ENCODE measurements at regions not wholly inside any gene's neighbourhood (a gene's known extent, or its start where the extent isn't known, plus 50 kb on each side); places are given as distances from the start of the nearest gene placed in this dataset.

DNA sequence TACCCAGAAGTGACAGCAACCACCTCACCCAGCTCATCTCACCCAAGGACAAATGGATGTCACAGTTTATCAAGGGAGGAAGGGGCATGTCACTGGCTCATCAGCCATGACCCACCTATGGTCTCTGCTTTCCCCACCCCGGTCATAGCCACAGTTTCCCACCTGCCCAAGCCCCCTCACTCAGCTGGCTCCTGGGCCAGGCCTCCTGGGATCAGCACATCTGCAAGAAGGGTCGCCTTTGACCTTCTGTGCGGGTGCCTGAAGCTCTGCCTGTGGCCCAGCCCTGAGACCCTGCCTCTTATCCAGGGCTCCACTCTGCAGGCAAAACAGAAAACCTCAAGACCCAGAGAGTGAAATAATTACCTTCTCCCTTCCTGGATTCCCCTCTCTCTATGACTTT, 236.4 kb downstream of the BUD13 start:
- Histone ChIP-seq H3K9me3 (no peaks in the 10 kb centered on the region), H3K27me3 (ENCODE audit: insufficient read depth) (peaks cover 14% of the 10 kb centered on the region; the same call in 1 of the 2 replicates), H3K4me1 (ENCODE audit: control insufficient read depth in 1 of 2, insufficient read depth in 2 of 2, low read depth in 1 of 2, low read length in 1 of 2) (peaks cover 0 to 10% of the 10 kb centered on the region in 2 experiments; a peak in 1 of 4 replicates), H3K36me3 (replicated peaks in 1 of 2; ENCODE audit: control insufficient read depth in 1 of 2, insufficient read depth in 2 of 2, low read length in 1 of 2) (no peaks in the 10 kb centered on the region), H4K20me1 (ENCODE audit: insufficient read depth) (no peaks in the 10 kb centered on the region), H2AFZ (ENCODE audit: low read depth) (no peak overlapping the region), H3K79me2 (ENCODE audit: insufficient read depth) (no peaks in the 10 kb centered on the region), H3K27ac (ENCODE audit: low read depth in 2 of 2, low read length in 1 of 2) (no peak overlapping the region; a peak in 1 of 4 replicates), H3K4me2 (no peak overlapping the region), H3K4me3 (ENCODE audit: low read depth in 2 of 2, low read length in 1 of 2) (no peak overlapping the region), H3K9ac (no peak overlapping the region), H3K9me2 (no peaks in the 10 kb centered on the region), H3F3A (replicated peaks; ENCODE audit: insufficient read depth) (no peaks in the 10 kb centered on the region)
- ChIA-PET CTCF (interaction anchor here (1.0 to 3.8 kb wide), 3 partner anchors 10 to 105 kb away, joined by 3 to 23 read pairs (median 3); no protein-coding TSS in a partner anchor), POLR2A (interaction anchor here (1.1 kb wide), 1 partner anchor 38 kb away, joined by 4 read pairs; no protein-coding TSS in a partner anchor)
- DNase-seq, result no peak
- WGBS (ENCODE audit: low lambda C conversion rate), result 42% methylated on average over 2 of the region's 3 CpGs
- TF ChIP-seq MXI1 (IDR thresholded peaks at IDR 0.05; ENCODE audit: low read depth, low read length) (no peak), SMC3 (IDR thresholded peaks at IDR 0.05; ENCODE audit: low read depth, low read length) (no peak), FOSL2 (IDR thresholded peaks at IDR 0.05; ENCODE audit: borderline replicate concordance, low read depth) (no peak), JUND (IDR thresholded peaks at IDR 0.05) (no peak), EZH2phosphoT487 (IDR thresholded peaks at IDR 0.05; ENCODE audit: borderline replicate concordance, low read depth) (no peak), GABPA (IDR thresholded peaks at IDR 0.05; ENCODE audit: low read depth) (no peak), CHD2 (IDR thresholded peaks at IDR 0.05; ENCODE audit: low read length, partially characterized antibody) (no peak)

DNA sequence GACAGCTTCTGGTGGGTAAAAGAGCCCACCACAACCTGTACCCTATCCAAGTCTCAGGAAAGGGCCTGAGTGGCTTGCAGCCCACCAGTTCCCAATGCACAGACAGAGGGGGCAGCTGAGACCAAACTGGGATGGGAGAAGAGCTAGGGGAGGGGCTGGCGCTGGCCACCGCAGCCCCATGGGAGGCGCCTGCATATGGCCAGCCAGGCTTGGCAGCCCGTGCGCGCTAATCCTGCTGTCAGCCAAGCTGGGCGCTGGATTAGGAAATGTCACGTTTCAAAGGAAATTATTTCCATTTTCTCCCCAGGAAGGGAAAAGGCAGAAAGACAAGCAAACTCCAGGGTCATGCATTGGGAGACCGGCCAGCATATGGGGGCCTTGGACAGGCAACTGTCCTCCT, 236.8 kb downstream of the BUD13 start:
- POLR2A ChIA-PET, result interaction anchor here (1.1 kb wide), 1 partner anchor 37 kb away, joined by 4 read pairs; no protein-coding TSS in a partner anchor
- WGBS (ENCODE audit: low lambda C conversion rate), result 68% methylated on average over 9 of the region's 9 CpGs
- H3K27me3 ChIP-seq (ENCODE audit: insufficient read depth), result peaks cover 14% of the 10 kb centered on the region; the same call in 1 of the 2 replicates

More for the DNA sequence above, 236.8 kb downstream of the BUD13 start:
- Histone ChIP-seq H3K9me2 (no peaks in the 10 kb centered on the region), H2AFZ (ENCODE audit: low read depth) (no peak overlapping the region), H3F3A (replicated peaks; ENCODE audit: insufficient read depth) (no peaks in the 10 kb centered on the region), H3K9me3 (no peaks in the 10 kb centered on the region), H3K4me1 (ENCODE audit: control insufficient read depth in 1 of 2, insufficient read depth in 2 of 2, low read depth in 1 of 2, low read length in 1 of 2) (peaks cover 0 to 10% of the 10 kb centered on the region in 2 experiments; a peak in 1 of 4 replicates), H3K4me2 (no peak overlapping the region), H3K79me2 (ENCODE audit: insufficient read depth) (no peaks in the 10 kb centered on the region), H3K4me3 (ENCODE audit: low read depth in 2 of 2, low read length in 1 of 2) (no peak overlapping the region), H3K9ac (no peak overlapping the region), H3K27ac (ENCODE audit: low read depth in 2 of 2, low read length in 1 of 2) (no peak overlapping the region; a peak in 1 of 4 replicates), H4K20me1 (ENCODE audit: insufficient read depth) (no peaks in the 10 kb centered on the region), H3K36me3 (replicated peaks in 1 of 2; ENCODE audit: control insufficient read depth in 1 of 2, insufficient read depth in 2 of 2, low read length in 1 of 2) (no peaks in the 10 kb centered on the region)
- CTCF ChIA-PET, result interaction anchor here (1.0 to 3.8 kb wide), 3 partner anchors 10 to 106 kb away, joined by 3 to 23 read pairs (median 3); no protein-coding TSS in a partner anchor
- TF ChIP-seq SIN3A (IDR thresholded peaks at IDR 0.05; ENCODE audit: borderline replicate concordance, low read depth, low read length) (no peak), RCOR1 (IDR thresholded peaks at IDR 0.05; ENCODE audit: low read length) (no peak), TCF12 (IDR thresholded peaks at IDR 0.05) (no peak), MXI1 (IDR thresholded peaks at IDR 0.05; ENCODE audit: low read depth, low read length) (no peak)
- TF ChIP-seq, protein P1, sequence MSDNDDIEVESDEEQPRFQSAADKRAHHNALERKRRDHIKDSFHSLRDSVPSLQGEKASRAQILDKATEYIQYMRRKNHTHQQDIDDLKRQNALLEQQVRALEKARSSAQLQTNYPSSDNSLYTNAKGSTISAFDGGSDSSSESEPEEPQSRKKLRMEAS (IDR thresholded peaks at IDR 0.05; ENCODE audit: low read depth), result no peak
- TF ChIP-seq, protein P2, sequence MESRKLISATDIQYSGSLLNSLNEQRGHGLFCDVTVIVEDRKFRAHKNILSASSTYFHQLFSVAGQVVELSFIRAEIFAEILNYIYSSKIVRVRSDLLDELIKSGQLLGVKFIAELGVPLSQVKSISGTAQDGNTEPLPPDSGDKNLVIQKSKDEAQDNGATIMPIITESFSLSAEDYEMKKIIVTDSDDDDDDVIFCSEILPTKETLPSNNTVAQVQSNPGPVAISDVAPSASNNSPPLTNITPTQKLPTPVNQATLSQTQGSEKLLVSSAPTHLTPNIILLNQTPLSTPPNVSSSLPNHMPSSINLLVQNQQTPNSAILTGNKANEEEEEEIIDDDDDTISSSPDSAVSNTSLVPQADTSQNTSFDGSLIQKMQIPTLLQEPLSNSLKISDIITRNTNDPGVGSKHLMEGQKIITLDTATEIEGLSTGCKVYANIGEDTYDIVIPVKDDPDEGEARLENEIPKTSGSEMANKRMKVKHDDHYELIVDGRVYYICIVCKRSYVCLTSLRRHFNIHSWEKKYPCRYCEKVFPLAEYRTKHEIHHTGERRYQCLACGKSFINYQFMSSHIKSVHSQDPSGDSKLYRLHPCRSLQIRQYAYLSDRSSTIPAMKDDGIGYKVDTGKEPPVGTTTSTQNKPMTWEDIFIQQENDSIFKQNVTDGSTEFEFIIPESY (IDR thresholded peaks at IDR 0.05; ENCODE audit: borderline replicate concordance, low read depth), result no peak
- DNase-seq, result no peak

Data from SK-N-SH (cell line).